ENCODE measurements at regions not wholly inside any gene's neighbourhood (a gene's known extent, or its start where the extent isn't known, plus 50 kb on each side); places are given as distances from the start of the nearest gene placed in this dataset.

GRCh38 chr22:34760276-34761008 is 305.5 kb upstream of the ISX start:
- TF ChIP-seq EZH2 (IDR thresholded peaks at IDR 0.05; ENCODE audit: insufficient read depth, poor library complexity, severe bottlenecking) (no peak), EZH2phosphoT487 (IDR thresholded peaks at IDR 0.05; ENCODE audit: insufficient read depth, low read depth) (no peak)

Data from GM23248 (cell line).